SH-SY5Y (cell line): ENCODE measurements at regions not wholly inside any gene's neighbourhood (a gene's known extent, or its start where the extent isn't known, plus 50 kb on each side); places are given as distances from the start of the nearest gene placed in this dataset.

Source experiments
- GATA2 ChIP-seq: IDR thresholded peaks from 2 replicates; pipeline ENCODE4 v1.6.1; 2011; ENCODE audit warnings: mild to moderate bottlenecking, low read depth, low read length
- GATA3 ChIP-seq: IDR thresholded peaks from 2 replicates; pipeline ENCODE4 v1.6.1; 2011; ENCODE audit warnings: low read depth, mild to moderate bottlenecking, low read length, moderate library complexity

DNA sequence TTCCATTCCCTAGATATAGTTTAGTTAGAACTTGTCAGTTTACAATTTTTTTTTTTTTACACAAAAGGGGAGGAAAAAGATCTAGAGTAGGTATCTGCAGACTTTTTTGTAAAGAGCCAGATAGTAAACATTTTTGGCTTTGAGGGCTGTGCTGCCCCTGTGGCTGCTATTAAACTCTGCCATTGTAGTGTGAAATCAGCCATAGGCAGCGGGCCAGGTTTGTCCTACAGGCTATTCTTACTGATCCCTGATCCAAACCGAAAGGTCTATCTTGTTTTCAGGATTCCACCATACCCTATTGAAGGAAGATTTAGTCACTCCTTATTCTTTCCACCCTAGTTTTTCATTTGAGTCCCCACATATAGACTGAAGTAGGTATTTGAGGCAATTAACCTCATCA lies 203.4 kb downstream of the RND3 start:
- no peak for TF ChIP-seq GATA2
- TF ChIP-seq GATA3: no peak
